ENCODE measurements at regions not wholly inside any gene's neighbourhood (a gene's known extent, or its start where the extent isn't known, plus 50 kb on each side); places are given as distances from the start of the nearest gene placed in this dataset.

- DNase-seq (ENCODE audit: low spot score) = no peak
- TF ChIP-seq, protein P1, sequence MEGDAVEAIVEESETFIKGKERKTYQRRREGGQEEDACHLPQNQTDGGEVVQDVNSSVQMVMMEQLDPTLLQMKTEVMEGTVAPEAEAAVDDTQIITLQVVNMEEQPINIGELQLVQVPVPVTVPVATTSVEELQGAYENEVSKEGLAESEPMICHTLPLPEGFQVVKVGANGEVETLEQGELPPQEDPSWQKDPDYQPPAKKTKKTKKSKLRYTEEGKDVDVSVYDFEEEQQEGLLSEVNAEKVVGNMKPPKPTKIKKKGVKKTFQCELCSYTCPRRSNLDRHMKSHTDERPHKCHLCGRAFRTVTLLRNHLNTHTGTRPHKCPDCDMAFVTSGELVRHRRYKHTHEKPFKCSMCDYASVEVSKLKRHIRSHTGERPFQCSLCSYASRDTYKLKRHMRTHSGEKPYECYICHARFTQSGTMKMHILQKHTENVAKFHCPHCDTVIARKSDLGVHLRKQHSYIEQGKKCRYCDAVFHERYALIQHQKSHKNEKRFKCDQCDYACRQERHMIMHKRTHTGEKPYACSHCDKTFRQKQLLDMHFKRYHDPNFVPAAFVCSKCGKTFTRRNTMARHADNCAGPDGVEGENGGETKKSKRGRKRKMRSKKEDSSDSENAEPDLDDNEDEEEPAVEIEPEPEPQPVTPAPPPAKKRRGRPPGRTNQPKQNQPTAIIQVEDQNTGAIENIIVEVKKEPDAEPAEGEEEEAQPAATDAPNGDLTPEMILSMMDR (IDR thresholded peaks at IDR 0.05) = no peak
- TF ChIP-seq POLR2AphosphoS5 (IDR thresholded peaks at IDR 0.05) (no peak), POLR2A (IDR thresholded peaks at IDR 0.05) (no peak)
- Histone ChIP-seq H3K27ac (no peak overlapping the region), H3K27me3 (replicated peaks; ENCODE audit: insufficient read depth) (no peaks in the 10 kb centered on the region), H3K36me3 (no peaks in the 10 kb centered on the region), H3K4me3 (no peak overlapping the region), H3K9me3 (no peaks in the 10 kb centered on the region), H3K4me1 (replicated peaks) (no peaks in the 10 kb centered on the region)
- intact Hi-C loops (cut with DNase I) = no loop called here
- WGBS = 82% methylated on average over 1 of the region's 1 CpG
Observed at GRCh38 chrX:99415470-99415869, 994.6 kb downstream of the PCDH19 start.

DNA sequence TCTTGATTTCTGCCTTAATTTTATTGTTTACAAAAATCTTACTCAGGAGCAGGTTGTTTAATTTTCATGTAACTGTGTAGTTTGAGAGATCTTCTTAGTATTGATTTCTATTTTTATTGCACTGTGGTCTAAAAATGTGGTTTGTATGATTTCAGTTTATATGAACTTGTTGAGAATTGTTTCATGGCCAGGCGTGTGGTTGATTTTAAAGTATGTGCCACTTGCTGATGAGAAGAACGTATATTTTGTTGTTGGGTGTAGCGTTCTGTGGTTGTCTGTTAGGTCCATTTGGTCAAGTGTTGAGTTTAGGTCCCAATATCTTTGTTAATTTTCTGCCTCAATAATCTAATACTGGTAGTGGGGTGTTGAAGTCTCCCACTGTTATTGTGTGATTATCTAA is 996.8 kb downstream of the PCDH19 start:
- 95% methylated on average over 3 of the region's 3 CpGs for WGBS
- H3K27me3 ChIP-seq (replicated peaks; ENCODE audit: insufficient read depth) = no peaks in the 10 kb centered on the region
- no peak for TF ChIP-seq POLR2A (IDR thresholded peaks at IDR 0.05)
- TF ChIP-seq POLR2AphosphoS5 (IDR thresholded peaks at IDR 0.05) = no peak
- TF ChIP-seq, protein P1 (IDR thresholded peaks at IDR 0.05) = no peak

GRCh38 chrX:99398545-99398944 is 1011.5 kb downstream of the PCDH19 start:
- no peaks in the 10 kb centered on the region for H3K27me3 ChIP-seq (replicated peaks; ENCODE audit: insufficient read depth)
- H3K36me3 ChIP-seq = no peaks in the 10 kb centered on the region
- TF ChIP-seq POLR2A (IDR thresholded peaks at IDR 0.05) (no peak), POLR2AphosphoS5 (IDR thresholded peaks at IDR 0.05) (no peak)
- TF ChIP-seq, protein P1 (IDR thresholded peaks at IDR 0.05) = no peak
- 82% methylated on average over 3 of the region's 3 CpGs for WGBS
- H3K4me3 ChIP-seq = no peak overlapping the region
- no peaks in the 10 kb centered on the region for H3K9me3 ChIP-seq
- DNase-seq (ENCODE audit: low spot score) = no peak
- no peak overlapping the region for H3K27ac ChIP-seq
- intact Hi-C loops (cut with DNase I) = no loop called here
- H3K4me1 ChIP-seq (replicated peaks) = no peaks in the 10 kb centered on the region

More for the DNA sequence above, 996.8 kb downstream of the PCDH19 start:
- DNase-seq (ENCODE audit: low spot score) = no peak
- Histone ChIP-seq H3K27ac (no peak overlapping the region), H3K4me3 (no peak overlapping the region), H3K4me1 (replicated peaks) (no peaks in the 10 kb centered on the region), H3K36me3 (no peaks in the 10 kb centered on the region), H3K9me3 (no peaks in the 10 kb centered on the region)
- intact Hi-C loops (cut with DNase I) = no loop called here

GRCh38 chrX:99397879-99398278 is 1012.2 kb downstream of the PCDH19 start:
- intact Hi-C loops (cut with DNase I) = no loop called here

DNA sequence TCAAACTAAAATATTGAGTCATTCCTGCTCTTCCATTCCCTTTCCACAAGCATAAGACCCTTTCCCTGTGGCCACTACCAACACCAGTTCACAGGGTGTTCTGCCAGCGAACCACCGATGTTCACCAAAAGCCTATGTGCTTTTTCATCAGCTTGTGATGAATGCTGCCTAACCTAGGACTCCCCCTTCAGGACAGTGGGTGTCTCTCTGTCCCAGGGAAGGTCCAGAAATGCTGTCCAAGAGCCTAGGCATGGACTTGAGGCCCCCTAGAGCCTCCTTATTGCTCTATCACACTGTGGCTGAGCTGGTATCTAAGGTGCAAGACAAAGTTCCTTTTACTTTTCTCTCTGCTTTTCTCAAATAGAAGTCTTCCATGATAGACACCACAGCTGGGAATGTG is 1015.6 kb downstream of the PCDH19 start:
- no peaks in the 10 kb centered on the region for H3K9me3 ChIP-seq

More at GRCh38 chrX:99397879-99398278, 1012.2 kb downstream of the PCDH19 start:
- WGBS = 100% methylated on average over 1 of the region's 1 CpG
- no peak overlapping the region for H3K4me3 ChIP-seq
- no peak for TF ChIP-seq POLR2AphosphoS5 (IDR thresholded peaks at IDR 0.05)
- TF ChIP-seq, protein P1 (IDR thresholded peaks at IDR 0.05) = no peak
- no peak for TF ChIP-seq POLR2A (IDR thresholded peaks at IDR 0.05)
- H3K9me3 ChIP-seq = no peaks in the 10 kb centered on the region
- no peak overlapping the region for H3K27ac ChIP-seq
- H3K27me3 ChIP-seq (replicated peaks; ENCODE audit: insufficient read depth) = no peaks in the 10 kb centered on the region
- H3K4me1 ChIP-seq (replicated peaks) = no peaks in the 10 kb centered on the region
- no peak for DNase-seq (ENCODE audit: low spot score)
- no peaks in the 10 kb centered on the region for H3K36me3 ChIP-seq

More for the DNA sequence above, 1015.6 kb downstream of the PCDH19 start:
- no peaks in the 10 kb centered on the region for H3K4me1 ChIP-seq (replicated peaks)
- intact Hi-C loops (cut with DNase I) = no loop called here
- no peaks in the 10 kb centered on the region for H3K27me3 ChIP-seq (replicated peaks; ENCODE audit: insufficient read depth)
- 80% methylated on average over 2 of the region's 2 CpGs for WGBS
- no peak overlapping the region for H3K4me3 ChIP-seq
- TF ChIP-seq POLR2AphosphoS5 (IDR thresholded peaks at IDR 0.05) = no peak
- no peak for TF ChIP-seq POLR2A (IDR thresholded peaks at IDR 0.05)
- TF ChIP-seq, protein P1 (IDR thresholded peaks at IDR 0.05) = no peak
- no peak for DNase-seq (ENCODE audit: low spot score)
- H3K36me3 ChIP-seq = no peaks in the 10 kb centered on the region
- no peak overlapping the region for H3K27ac ChIP-seq
